OCI-LY7 (cell line): ENCODE measurements at regions not wholly inside any gene's neighbourhood (a gene's known extent, or its start where the extent isn't known, plus 50 kb on each side); places are given as distances from the start of the nearest gene placed in this dataset.

Experiments used
- CTCF ChIP-seq: fragments of 200-600 bp; sonication (generic); conservative IDR thresholded peaks from 2 replicates; pipeline ENCODE4 v1.5.1; 2014; ENCODE audit warnings: mild to moderate bottlenecking, antibody characterized with exemption, low read length, moderate library complexity, mixed read lengths
- EZH2phosphoT487 ChIP-seq: fragments of 200-600 bp; sonication (generic); IDR thresholded peaks from 2 replicates; pipeline ENCODE4 v1.6.1; 2018; ENCODE audit warnings: low read depth, borderline replicate concordance, mild to moderate bottlenecking, mixed run types, antibody characterized with exemption, low read length, moderate library complexity, mixed read lengths

DNA sequence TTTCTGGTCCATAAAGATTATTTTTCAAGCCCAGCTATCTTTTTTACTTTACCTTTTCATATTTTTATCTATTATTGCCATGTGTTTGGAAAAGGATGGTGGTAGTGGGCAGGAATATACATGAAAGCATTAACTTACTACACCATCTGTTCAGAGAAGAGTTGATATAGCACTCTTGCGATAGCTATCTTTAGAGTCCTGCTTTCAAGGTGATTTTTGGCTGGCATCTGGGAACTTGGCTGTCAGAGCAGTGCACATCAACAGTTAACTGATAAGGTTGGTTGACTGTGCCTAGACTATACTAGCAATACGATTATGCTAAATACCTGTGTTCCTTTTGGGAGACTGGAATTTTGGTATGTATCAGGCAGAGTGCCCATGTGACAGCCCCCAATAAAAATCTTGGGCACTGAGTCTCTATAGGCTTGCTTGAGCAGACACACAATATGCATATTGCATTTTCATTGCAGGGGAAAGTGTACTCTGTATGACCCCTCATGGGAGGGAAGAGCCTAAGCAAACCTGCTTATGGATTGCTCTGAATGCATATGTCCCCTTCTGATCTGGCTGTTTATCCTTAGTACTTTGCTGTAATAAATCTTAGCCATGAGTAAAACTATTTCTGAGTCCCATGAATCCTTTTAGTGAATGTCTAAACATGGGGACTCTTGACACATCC lies 227.6 kb upstream of the C9orf72 start:
- TF ChIP-seq EZH2phosphoT487 (no peak), CTCF (no peak)
